ENCODE measurements at regions not wholly inside any gene's neighbourhood (a gene's known extent, or its start where the extent isn't known, plus 50 kb on each side); places are given as distances from the start of the nearest gene placed in this dataset.
"Not testable (repeated sequence)": the region's sequence is repeated elsewhere in the genome, so short reads cannot be mapped to it uniquely, and the experiment has no call there.

DNA sequence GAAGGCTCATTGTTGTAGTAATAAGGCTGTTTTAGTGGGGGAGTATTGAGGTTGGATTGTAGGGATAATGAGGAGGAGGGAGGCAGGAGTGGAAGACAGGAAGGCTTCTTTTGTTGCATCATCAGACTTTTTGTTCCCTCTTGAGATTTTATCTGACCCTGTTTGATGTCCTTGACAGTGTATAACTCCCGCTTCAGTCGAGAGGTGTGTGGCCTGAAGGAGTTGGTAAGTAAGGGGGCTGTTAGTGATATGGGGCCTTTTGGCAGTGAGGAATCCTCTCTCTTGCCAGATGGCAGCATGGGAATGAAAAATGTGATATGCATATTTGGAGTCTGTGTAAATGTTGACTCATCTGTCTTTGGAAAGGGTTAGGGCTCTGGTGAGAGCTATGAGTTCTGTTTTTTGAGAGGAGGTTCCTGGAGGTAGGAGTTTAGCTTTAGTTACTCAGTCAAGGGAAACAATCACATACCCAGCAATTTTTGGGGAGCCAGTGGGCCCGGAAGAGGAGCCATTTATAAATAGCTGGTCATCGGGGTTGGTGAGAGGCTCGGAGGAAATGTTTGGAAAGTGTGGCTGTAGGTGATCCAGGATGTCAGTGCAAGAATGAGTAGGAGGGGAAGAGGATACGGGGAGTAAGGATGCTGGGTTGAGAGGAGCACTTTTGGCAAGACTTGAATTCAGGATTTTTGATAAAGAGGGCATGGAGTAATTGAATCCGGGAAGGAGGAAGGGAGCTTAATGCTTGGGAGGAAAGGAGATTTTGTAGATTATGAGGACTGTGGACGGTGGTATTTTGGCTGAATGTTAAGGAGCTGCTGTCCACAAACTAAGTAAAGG, 136.7 kb upstream of the ETV3 start:
- H3K36me3 Mint-ChIP-seq: no peaks in the 10 kb centered on the region
- ATAC-seq (no peak), DNase-seq (ENCODE audit: low spot score in 2 of 2) (no peak)
- H3K9me3 Mint-ChIP-seq: no peaks in the 10 kb centered on the region
- H3K27ac Mint-ChIP-seq: no peak overlapping the region

GRCh38 chr1:157272729-157273524, 134.7 kb upstream of the ETV3 start:
- Mint-ChIP-seq H3K36me3 (no peaks in the 10 kb centered on the region), H3K9me3 (no peaks in the 10 kb centered on the region), H3K27ac (no peak overlapping the region)
- DNase-seq (ENCODE audit: low spot score in 2 of 2) (no peak), ATAC-seq (no peak)

GRCh38 chr1:157272264-157272663, 134.1 kb upstream of the ETV3 start:
- DNase-seq (ENCODE audit: low spot score in 2 of 2) (no peak), ATAC-seq (no peak)
- Mint-ChIP-seq H3K9me3 (no peaks in the 10 kb centered on the region), H3K36me3 (no peaks in the 10 kb centered on the region), H3K27ac (no peak overlapping the region)

DNA sequence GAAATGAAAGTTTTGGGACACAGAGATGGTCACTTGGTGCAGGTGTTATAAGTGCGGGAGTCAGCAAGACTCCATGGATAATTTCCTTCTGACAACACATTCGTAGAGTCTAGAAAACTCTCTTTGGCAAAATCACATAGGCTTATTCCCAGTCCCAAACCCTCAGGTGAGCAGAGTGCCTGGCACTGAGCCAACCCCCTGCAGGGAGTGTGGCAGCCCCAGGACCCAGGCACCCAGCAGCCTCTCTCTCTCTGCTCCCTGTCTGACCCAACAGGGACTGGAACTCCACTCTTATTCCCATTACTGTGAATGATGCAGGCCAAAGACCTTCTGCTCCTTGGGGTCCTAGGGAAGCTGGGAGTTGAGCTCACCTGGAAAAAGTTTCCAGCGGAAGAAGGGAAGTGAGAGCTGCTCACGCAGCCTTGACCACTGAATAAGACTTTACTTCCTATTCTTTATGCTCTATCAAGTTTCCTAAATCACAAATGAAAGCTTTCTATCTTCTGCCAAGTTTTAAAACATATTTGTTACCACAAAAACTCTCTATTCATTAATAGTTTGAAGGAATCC, 132.6 kb upstream of the ETV3 start:
- no peak overlapping the region for H3K27ac Mint-ChIP-seq
- no peak for DNase-seq (ENCODE audit: low spot score in 2 of 2)
- H3K9me3 Mint-ChIP-seq: no peaks in the 10 kb centered on the region
- H3K36me3 Mint-ChIP-seq: no peaks in the 10 kb centered on the region
- ATAC-seq: no peak

- no peaks in the 10 kb centered on the region for H3K9me3 Mint-ChIP-seq
- DNase-seq (ENCODE audit: low spot score in 2 of 2): no peak
- no peak overlapping the region for H3K27ac Mint-ChIP-seq
- no peaks in the 10 kb centered on the region for H3K36me3 Mint-ChIP-seq
- ATAC-seq: no peak
Observed at GRCh38 chr1:157269656-157270375, 131.6 kb upstream of the ETV3 start.

DNA sequence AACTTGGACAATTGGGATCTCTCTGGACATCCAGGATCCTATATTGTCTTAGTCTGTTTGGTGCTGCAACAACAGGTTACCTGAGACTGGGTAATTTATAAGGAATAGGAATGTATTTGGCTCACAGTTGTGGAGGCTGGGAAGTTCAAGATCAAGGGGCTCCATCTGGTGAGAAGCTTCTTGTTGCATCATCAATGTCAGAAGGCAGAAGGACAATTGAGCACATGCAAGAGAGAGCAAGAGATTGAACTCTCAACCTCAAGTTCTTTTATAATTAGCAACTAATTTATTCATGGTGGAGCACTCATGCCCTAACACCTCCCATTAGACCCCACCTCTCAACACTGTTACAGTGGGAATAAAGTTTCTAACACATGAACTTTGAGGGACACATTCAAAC, 124.7 kb upstream of the ETV3 start:
- ATAC-seq: no peak
- Mint-ChIP-seq H3K27ac (no peak overlapping the region), H3K36me3 (no peaks in the 10 kb centered on the region), H3K9me3 (peaks cover 9 to 14% of the 10 kb centered on the region in 2 donors)
- no peak for DNase-seq (ENCODE audit: low spot score in 2 of 2)

DNA sequence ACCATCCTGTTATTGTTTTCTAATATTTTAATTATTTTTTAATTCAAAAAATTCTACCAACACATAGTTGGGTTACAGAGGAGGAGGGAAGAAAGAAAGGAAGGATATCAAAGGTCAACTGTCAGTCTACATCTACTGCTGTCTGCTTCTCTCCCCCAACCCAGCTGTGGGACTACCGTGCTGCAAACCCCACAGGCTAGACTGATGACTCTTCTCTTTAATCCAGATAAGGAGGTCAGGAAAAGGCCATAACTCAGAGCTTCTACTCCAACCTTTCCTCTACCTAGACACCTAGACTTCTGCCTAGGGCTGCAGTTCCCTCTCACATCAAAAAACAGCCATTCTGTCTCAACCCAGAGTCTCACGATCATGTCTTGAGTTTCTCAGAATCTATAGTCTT, 124.2 kb upstream of the ETV3 start:
- H3K27ac Mint-ChIP-seq: no peak overlapping the region
- peaks cover 9 to 14% of the 10 kb centered on the region in 2 donors for H3K9me3 Mint-ChIP-seq
- DNase-seq (ENCODE audit: low spot score in 2 of 2) (no peak), ATAC-seq (no peak)
- H3K36me3 Mint-ChIP-seq: no peaks in the 10 kb centered on the region

- H3K27ac Mint-ChIP-seq; ATAC-seq; DNase-seq (ENCODE audit: low spot score in 2 of 2): not testable (repeated sequence)
- Mint-ChIP-seq H3K9me3 (peaks cover 6 to 21% of the 10 kb centered on the region in 2 donors), H3K36me3 (peaks cover 0 to 18% of the 10 kb centered on the region in 2 donors)
Observed at GRCh38 chr1:157255891-157256290, 117.7 kb upstream of the ETV3 start.

DNA sequence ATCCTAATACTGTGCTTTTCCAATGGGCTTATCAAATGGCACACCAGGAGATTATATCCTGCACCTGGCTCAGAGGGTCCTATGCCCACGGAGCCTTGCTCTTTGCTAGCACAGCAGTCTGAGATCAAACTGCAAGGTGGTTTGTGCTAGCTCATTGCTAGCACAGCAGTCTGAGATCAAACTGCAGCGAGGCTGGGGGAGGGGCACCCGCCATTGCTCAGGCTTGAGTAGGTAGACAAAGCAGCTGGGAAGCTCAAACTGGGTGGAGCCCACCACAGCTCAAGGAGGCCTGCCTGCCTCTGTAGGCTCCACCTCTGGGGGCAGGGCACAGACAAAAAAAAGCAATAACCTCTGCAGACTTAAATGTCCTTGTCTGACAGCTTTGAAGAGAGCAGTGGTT, 116.0 kb upstream of the ETV3 start:
- not testable (repeated sequence) for H3K27ac Mint-ChIP-seq; ATAC-seq; DNase-seq (ENCODE audit: low spot score in 2 of 2)
- H3K9me3 Mint-ChIP-seq: peaks cover 0 to 11% of the 10 kb centered on the region in 2 donors
- peaks cover 0 to 18% of the 10 kb centered on the region in 2 donors for H3K36me3 Mint-ChIP-seq

- ATAC-seq (no peak), DNase-seq (ENCODE audit: low spot score in 2 of 2) (no peak)
- Mint-ChIP-seq H3K36me3 (peaks cover 5 to 18% of the 10 kb centered on the region in 2 donors), H3K9me3 (peaks cover 3 to 11% of the 10 kb centered on the region in 2 donors), H3K27ac (no peak overlapping the region)
Observed at GRCh38 chr1:157252473-157252872, 114.3 kb upstream of the ETV3 start.

- ATAC-seq: no peak
- Mint-ChIP-seq H3K9me3 (peaks cover under 1 to 3% of the 10 kb centered on the region in 2 donors), H3K36me3 (peaks cover 9 to 15% of the 10 kb centered on the region in 2 donors), H3K27ac (no peak overlapping the region)
- no peak for DNase-seq (ENCODE audit: low spot score in 2 of 2)
Observed at GRCh38 chr1:157249739-157250138, 111.5 kb upstream of the ETV3 start.

DNA sequence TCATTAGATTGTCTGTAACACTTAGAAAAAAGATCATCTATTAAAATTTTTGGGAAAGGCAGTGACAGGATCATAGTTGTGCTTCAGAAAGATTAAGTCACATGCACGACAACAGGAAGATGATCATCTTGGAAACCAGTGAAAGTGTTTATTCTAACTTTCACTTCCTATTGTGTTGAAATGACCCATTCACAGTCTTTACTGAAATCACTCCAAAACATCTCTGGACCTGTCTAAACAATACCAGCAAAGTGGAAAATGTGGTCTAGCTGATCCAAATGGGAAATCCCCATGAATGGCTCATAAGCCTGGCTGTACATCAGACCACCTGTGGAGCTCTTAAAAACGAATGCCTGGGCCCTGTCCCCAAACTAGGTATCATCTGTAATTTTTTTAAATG, 111.1 kb upstream of the ETV3 start:
- Mint-ChIP-seq H3K27ac (no peak overlapping the region), H3K9me3 (peaks cover 0 to 3% of the 10 kb centered on the region in 2 donors), H3K36me3 (peaks cover 9 to 13% of the 10 kb centered on the region in 2 donors)
- DNase-seq (ENCODE audit: low spot score in 2 of 2): no peak
- peak; percentile 67 to 83 for ATAC-seq

GRCh38 chr1:157247764-157248049, 109.5 kb upstream of the ETV3 start:
- ATAC-seq; H3K36me3 Mint-ChIP-seq; H3K9me3 Mint-ChIP-seq; DNase-seq (ENCODE audit: low spot score in 2 of 2); H3K27ac Mint-ChIP-seq: not testable (repeated sequence)

- no peak for DNase-seq (ENCODE audit: low spot score in 2 of 2)
- Mint-ChIP-seq H3K36me3 (peaks cover 4 to 9% of the 10 kb centered on the region in 2 donors), H3K27ac (no peak overlapping the region), H3K9me3 (peaks cover 0 to 3% of the 10 kb centered on the region in 2 donors)
- no peak for ATAC-seq
Observed at GRCh38 chr1:157247005-157247763, 109.0 kb upstream of the ETV3 start.

DNA sequence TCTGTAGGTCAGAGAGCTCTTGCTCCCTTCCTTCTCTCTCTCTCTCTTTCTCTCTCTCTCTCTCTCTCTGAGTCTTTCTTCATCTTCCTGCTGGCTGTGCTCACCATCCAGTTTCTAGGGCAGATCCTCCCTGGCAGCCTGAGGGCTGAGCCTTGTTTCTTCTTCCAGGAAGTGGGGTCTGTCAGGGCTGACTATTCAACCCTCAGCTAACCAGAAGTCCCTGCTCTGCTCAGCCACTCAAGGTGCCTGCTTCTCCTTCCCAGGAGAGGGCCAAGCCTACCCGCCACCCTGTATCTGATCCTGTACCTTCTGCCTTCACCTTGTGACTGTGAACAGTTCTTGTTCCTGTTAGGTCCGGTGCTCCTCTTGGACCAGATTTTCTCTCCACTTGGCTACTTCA, 107.6 kb upstream of the ETV3 start:
- H3K27ac Mint-ChIP-seq: no peak overlapping the region
- peaks cover 4 to 9% of the 10 kb centered on the region in 2 donors for H3K36me3 Mint-ChIP-seq
- DNase-seq (ENCODE audit: low spot score in 2 of 2) (no peak), ATAC-seq (no peak)
- peaks cover 0 to 3% of the 10 kb centered on the region in 2 donors for H3K9me3 Mint-ChIP-seq

GRCh38 chr1:157241185-157241538, 103.0 kb upstream of the ETV3 start:
- Mint-ChIP-seq H3K36me3 (peaks cover 0 to under 1% of the 10 kb centered on the region in 2 donors), H3K27ac (no peak overlapping the region), H3K9me3 (no peaks in the 10 kb centered on the region)

More at GRCh38 chr1:157241185-157241538, 103.0 kb upstream of the ETV3 start:
- DNase-seq (ENCODE audit: low spot score in 2 of 2): no peak
- no peak for ATAC-seq
